DMS153 treated with DMSO at 0.1 percent for 48 hours (cell line): ENCODE measurements at regions not wholly inside any gene's neighbourhood (a gene's known extent, or its start where the extent isn't known, plus 50 kb on each side); places are given as distances from the start of the nearest gene placed in this dataset.
"Not testable (repeated sequence)": the region's sequence is repeated elsewhere in the genome, so short reads cannot be mapped to it uniquely, and the experiment has no call there.

Experiments used
- DNase-seq: peaks from one replicate; lab custom pipeline; 2025; ENCODE audit not compliant: unreplicated experiment; lab: John Stamatoyannopoulos, UW

DNA sequence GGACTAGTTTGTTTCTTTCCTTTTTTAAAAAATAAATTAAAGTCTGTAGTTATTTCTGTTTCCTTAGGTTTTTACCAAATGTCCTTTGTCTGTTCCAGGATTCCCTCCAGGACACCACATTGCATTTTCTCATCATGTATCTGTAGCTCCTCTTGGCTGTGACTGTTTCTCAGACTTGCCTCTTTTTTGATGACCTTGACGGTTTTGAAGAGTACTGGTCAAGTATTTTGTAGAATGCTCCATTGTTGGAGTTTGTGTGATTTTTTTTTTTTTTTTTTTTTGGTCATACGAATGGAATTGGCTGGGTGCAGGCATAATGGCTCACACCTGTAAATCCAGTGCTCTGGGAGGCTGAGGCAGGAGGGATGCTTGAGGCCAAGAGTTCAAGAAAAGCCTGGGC, 127.1 kb upstream of the BMPER start:
- no peak for DNase-seq

GRCh38 chr7:33779216-33779615, 126.1 kb upstream of the BMPER start:
- DNase-seq: no peak

DNA sequence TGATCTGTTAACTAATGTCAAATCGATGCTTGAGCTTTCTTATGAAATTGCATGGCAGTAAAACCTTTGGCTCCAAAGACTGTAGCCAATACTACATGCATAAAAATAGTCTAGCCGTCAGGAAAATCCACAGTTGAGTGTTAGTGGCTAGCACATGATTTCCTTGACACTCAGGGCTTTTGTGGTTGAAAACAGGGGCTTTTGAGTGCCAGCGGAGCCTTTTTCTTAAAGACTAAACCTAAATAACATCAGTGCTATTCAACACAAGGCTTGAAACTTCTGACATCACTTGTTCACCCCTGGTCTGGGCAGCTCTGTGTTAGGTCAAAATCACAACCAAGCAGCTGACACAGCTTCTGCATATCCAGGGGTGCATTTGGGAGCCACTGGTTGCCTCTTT, 124.2 kb upstream of the BMPER start:
- no peak for DNase-seq

GRCh38 chr7:33781796-33782195, 123.5 kb upstream of the BMPER start:
- DNase-seq: no peak

DNA sequence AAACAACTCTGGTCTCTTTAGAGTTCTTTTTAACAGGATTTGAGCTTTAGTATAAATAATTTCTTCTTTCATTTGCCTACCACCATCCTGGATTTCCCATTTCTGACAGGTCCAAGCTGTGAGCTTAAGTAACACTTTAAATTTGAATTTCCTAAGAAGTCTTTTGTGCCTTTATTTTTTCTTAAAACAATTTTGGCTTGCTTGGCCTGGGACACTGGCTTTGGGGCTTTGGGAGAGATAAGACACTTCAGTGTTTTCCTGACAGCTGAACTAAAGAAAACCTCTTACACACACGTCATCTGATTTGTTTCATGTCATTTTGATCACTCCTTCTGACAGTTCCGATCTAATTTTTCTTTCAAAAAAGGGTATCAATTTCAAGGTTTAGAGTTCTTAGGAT, 121.3 kb upstream of the BMPER start:
- DNase-seq: no peak

DNA sequence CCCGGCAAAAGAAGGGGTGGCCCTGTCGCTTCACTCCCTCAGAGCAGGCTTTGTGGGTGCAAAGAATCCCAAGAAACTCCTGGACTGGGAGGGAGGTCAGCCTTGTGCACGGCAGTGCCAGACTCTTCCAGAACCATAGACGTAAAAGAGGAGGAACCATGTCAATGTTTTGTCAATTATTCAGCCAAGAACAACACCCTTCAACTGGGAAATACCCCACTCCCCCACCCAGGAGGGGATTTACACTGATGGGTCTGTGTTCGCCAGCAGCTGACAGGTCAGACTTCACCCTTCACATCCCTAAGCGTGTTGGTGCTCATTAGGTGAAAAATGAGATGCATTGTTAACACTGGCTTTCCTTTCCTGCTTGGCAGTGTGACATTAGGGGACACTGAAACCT, 116.8 kb upstream of the BMPER start:
- no peak for DNase-seq

GRCh38 chr7:33789871-33790630, 115.3 kb upstream of the BMPER start:
- no peak for DNase-seq

DNA sequence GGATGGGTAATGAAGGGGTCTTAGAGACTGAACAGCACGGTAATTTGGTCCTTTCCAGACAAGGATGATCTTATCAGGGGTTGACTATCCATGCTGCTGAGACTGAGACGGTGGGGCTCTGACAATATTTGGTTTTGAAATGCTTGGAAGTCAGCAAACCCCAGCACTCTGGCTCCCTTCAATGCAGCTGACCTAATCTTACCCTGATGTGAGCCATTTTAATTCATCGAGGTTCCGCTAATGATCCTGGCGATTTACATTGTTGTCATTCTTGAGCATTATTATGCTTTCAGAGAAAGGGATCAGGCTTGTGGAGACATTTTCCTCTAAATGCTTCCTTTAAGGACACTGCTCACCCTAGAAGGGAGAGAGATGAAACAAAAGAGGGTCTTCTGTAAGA, 114.6 kb upstream of the BMPER start:
- DNase-seq: no peak

- DNase-seq: no peak
Observed at GRCh38 chr7:33792041-33792440, 113.3 kb upstream of the BMPER start.

- no peak for DNase-seq
Observed at GRCh38 chr7:33792547-33793105, 112.7 kb upstream of the BMPER start.

- no peak for DNase-seq
Observed at GRCh38 chr7:33793616-33794015, 111.7 kb upstream of the BMPER start.

- no peak for DNase-seq
Observed at GRCh38 chr7:33794419-33794818, 110.9 kb upstream of the BMPER start.

DNA sequence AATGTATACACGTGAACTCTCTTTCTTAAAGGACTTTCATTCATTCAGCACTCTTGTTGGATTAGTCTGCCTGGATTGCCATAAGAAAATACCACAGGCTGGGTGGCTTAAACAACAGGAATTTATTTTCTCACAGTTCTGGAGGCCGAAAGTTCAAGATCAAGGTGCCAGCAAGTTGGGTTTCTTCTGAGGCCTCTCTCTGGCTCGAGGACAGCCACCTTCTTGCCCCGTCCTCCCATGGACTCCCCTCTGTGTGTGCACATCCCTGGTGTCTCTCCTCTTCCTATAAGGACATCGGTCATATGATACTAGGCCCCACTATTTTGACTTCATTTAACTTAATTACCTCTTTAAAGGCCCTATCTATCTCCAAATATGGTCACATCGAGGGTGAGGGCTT, 110.4 kb upstream of the BMPER start:
- DNase-seq: no peak

DNA sequence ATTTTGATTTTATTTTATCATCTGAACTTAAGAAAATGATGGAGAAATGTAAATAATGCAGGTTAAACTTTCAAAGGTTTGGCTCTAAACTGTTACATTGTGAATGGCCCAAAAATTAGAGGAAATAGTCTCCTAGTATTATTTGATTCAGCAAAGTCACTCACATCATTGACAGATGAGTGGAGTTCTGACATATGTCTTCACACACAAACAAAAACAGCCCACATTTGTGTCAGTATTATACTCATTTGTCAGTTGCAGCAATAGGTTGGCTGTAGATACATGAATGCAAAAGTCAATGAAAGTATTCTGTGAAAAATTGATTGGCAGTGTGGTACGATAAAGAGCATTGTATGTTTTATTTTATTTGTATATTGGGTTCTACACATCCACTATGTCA, 108.8 kb upstream of the BMPER start:
- DNase-seq: no peak

GRCh38 chr7:33797512-33797911, 107.8 kb upstream of the BMPER start:
- DNase-seq: not testable (repeated sequence)

- no peak for DNase-seq
Observed at GRCh38 chr7:33798686-33799325, 106.5 kb upstream of the BMPER start.

DNA sequence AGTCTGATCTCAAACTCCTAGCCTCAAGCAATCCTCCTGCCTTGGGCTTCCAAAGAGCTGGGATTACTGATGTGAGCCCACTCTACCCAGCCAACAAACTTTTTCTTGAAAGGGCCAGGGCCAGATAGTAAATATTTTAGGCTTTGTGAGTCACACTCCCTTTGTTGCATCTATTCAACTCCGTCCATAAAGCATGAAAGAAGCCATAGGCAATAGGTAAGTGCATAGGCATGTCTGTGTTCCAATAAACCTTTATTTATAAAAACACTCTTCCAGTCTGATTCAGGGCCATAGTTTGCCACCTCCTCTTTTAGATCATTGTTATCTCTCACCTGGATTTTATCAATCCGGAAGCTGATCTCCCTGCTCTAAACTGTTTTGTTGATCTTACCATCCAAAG, 105.6 kb upstream of the BMPER start:
- DNase-seq: no peak

DNA sequence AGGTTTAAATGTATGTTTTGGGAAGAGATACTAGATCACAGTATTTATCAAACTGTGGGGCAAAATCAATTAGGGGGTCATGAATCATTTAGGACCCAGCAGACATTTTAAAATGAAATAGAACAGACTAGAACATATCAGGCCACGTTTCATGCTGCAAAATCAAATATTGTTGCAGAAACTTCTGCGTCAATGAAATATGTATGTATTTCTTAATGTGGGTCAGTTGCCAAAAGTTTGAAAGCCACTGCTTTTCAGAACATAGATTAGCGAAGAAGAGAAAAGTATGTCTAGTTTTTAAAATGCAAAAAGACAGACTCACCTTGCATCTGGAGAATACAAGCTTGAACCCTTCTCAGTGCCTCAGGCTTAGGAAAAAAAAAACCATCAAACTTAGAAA, 102.7 kb upstream of the BMPER start:
- no peak for DNase-seq

GRCh38 chr7:33804140-33804660, 101.1 kb upstream of the BMPER start:
- DNase-seq: no peak

GRCh38 chr7:33805630-33806233, 99.6 kb upstream of the BMPER start:
- no peak for DNase-seq

DNA sequence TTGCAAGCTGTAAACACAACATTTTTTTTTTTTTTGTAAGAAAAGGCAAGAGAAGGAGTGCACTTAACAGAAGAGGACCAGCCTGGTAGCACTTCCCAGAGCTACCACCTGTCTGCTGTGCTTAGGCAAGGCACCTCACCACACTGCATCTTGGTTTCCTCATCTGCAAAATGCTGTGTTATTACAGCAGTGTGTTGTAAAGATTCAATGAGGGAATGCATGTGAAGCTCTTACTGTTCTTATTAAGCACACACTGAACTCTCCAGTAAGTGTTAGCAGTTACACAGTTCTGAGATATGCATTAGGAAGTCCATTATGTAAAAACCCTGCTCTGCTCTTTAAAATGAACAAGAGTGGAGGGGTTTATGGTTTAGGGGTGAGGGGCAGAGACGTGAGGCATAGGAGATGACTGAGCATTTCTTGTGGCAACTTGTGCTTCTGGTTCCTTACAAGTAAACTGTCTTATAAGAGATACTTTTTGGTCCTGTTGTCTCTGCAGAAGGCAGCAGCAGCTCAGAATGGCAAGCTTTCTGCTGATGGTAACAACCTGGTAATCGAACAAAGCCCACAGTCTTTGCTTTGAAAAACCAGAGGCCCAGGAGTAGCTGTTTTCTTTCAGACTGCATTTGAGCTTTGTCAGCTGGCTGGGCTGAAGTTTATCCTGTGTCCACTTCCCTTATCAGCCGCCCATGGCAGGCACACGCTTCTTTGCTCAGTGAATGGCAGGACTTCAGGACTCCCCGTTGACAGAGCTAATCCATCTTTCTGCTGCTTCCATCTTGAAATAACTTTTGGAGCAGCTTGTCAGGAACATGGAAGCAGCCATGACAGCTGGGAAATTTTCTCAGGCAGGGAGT, 98.8 kb upstream of the BMPER start:
- no peak for DNase-seq
